DND-41 (cell line): ENCODE measurements at regions not wholly inside any gene's neighbourhood (a gene's known extent, or its start where the extent isn't known, plus 50 kb on each side); places are given as distances from the start of the nearest gene placed in this dataset.

Source experiments
- EZH2 ChIP-seq: IDR thresholded peaks from 3 replicates; pipeline ENCODE4 v1.6.1; 2012; ENCODE audit warnings: borderline replicate concordance, low read depth, mild to moderate bottlenecking, moderate library complexity, low read length, inconsistent platforms; ENCODE audit not compliant: severe bottlenecking
- TF ChIP-seq, protein P1 (sequence below): IDR thresholded peaks from 2 replicates; pipeline ENCODE4 v1.5.1; 2012; ENCODE audit warnings: borderline replicate concordance, low read length, moderate library complexity, mild to moderate bottlenecking; ENCODE audit not compliant: poor library complexity, severe bottlenecking; ENCODE audit errors: extremely low read depth

DNA sequence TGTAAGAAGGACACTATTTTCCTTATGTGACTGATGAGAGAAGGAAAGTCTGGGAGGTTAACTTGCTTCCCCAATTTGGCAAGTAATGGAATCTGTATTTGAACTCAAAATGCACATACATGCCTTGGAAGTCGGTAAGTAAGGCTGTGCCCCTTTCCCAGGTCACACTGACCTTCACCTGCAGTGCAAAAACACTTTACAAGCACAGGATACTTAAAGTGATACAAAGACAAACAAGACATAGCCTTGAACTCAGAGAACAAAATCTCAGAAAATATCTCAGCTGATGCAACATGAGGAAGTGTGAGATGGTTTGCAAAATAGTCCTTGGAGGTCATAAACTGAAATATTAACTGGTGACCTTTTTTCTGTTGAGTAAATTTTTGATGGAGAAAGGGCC, 251.1 kb downstream of the RAB38 start:
- TF ChIP-seq, protein P1, sequence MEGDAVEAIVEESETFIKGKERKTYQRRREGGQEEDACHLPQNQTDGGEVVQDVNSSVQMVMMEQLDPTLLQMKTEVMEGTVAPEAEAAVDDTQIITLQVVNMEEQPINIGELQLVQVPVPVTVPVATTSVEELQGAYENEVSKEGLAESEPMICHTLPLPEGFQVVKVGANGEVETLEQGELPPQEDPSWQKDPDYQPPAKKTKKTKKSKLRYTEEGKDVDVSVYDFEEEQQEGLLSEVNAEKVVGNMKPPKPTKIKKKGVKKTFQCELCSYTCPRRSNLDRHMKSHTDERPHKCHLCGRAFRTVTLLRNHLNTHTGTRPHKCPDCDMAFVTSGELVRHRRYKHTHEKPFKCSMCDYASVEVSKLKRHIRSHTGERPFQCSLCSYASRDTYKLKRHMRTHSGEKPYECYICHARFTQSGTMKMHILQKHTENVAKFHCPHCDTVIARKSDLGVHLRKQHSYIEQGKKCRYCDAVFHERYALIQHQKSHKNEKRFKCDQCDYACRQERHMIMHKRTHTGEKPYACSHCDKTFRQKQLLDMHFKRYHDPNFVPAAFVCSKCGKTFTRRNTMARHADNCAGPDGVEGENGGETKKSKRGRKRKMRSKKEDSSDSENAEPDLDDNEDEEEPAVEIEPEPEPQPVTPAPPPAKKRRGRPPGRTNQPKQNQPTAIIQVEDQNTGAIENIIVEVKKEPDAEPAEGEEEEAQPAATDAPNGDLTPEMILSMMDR, result no peak
- TF ChIP-seq EZH2, result no peak
